Nephron progenitor cell (in vitro differentiated cells): ENCODE measurements at regions not wholly inside any gene's neighbourhood (a gene's known extent, or its start where the extent isn't known, plus 50 kb on each side); places are given as distances from the start of the nearest gene placed in this dataset.

Experiments
- DNase-seq: peaks from one replicate; pipeline ENCODE4 v3.0.0; 2021
- H3K27ac Mint-ChIP-seq: 2 replicates; pipeline ENCODE4 v1.8.0; 2021; ENCODE audit warnings: mild to moderate bottlenecking, moderate library complexity, mixed read lengths
- H3K27me3 Mint-ChIP-seq: 2 replicates; pipeline ENCODE4 v1.8.0; 2021; ENCODE audit warnings: mild to moderate bottlenecking, low read depth, mixed read lengths; ENCODE audit not compliant: poor library complexity
- H3K36me3 Mint-ChIP-seq: 2 replicates; pipeline ENCODE4 v1.8.0; 2021; ENCODE audit warnings: low read depth, mixed read lengths
- H3K4me1 Mint-ChIP-seq: 2 replicates; pipeline ENCODE4 v1.8.0; 2021; ENCODE audit warnings: mixed read lengths
- H3K4me3 Mint-ChIP-seq: 2 replicates; pipeline ENCODE4 v1.8.0; 2021; ENCODE audit warnings: mild to moderate bottlenecking, moderate library complexity, mixed read lengths
- H3K9me3 Mint-ChIP-seq: 2 replicates; pipeline ENCODE4 v1.8.0; 2021; ENCODE audit warnings: mild to moderate bottlenecking, moderate library complexity, mixed read lengths
- TF ChIP-seq, protein P1 (sequence below): fragments of 200-600 bp; sonication (generic); IDR thresholded peaks from 2 replicates; pipeline ENCODE4 v1.5.0; 2021; ENCODE audit warnings: antibody characterized with exemption

DNA sequence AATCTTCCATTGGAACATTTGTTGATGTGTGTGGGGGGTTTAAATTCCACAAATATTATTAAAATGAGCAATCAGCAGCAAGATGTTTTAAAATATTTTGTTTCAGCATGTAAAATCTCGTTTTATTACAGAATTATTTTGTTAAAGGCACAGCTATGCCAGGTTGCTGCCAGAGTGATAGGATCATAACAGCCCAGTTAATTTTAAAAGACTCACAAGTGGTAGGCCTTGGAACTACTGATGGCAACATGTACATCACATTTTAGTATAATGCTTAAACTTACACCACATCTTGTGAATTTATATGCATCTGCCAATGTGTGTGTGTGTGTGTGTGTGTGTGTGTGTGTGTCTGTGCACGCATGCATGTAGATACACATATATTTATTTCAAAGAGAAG, 97.8 kb upstream of the SPRY1 start:
- no peak for DNase-seq
- TF ChIP-seq, protein P1, sequence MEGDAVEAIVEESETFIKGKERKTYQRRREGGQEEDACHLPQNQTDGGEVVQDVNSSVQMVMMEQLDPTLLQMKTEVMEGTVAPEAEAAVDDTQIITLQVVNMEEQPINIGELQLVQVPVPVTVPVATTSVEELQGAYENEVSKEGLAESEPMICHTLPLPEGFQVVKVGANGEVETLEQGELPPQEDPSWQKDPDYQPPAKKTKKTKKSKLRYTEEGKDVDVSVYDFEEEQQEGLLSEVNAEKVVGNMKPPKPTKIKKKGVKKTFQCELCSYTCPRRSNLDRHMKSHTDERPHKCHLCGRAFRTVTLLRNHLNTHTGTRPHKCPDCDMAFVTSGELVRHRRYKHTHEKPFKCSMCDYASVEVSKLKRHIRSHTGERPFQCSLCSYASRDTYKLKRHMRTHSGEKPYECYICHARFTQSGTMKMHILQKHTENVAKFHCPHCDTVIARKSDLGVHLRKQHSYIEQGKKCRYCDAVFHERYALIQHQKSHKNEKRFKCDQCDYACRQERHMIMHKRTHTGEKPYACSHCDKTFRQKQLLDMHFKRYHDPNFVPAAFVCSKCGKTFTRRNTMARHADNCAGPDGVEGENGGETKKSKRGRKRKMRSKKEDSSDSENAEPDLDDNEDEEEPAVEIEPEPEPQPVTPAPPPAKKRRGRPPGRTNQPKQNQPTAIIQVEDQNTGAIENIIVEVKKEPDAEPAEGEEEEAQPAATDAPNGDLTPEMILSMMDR: no peak
- peaks cover 13% of the 10 kb centered on the region for H3K4me1 Mint-ChIP-seq
- no peak overlapping the region for H3K27ac Mint-ChIP-seq
- H3K36me3 Mint-ChIP-seq: peaks cover 29% of the 10 kb centered on the region
- H3K9me3 Mint-ChIP-seq: peaks cover 21% of the 10 kb centered on the region
- no peak overlapping the region for H3K4me3 Mint-ChIP-seq
- H3K27me3 Mint-ChIP-seq: peaks cover 6% of the 10 kb centered on the region

DNA sequence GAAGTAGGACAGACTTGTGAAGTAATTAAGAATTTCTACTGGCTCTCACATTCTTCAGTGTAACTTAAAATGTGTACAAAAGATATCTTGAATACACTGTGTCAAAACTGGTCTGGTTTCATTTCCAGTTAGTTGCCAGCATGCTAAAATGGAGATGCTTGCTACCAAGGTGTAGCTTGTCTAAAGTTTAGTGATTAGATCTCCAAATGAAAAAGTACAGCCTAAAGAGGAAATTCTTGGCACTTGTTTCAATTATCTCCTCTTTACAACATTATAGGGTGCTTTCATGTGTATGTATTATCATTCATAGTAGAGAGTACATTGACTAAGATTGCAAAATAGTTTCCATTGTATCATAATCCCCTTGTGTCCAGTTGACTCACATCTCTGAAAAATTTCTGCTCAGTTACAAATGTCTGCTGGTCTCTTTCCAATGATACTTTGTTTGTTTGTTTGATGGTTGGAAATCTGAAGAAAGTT, 97.3 kb upstream of the SPRY1 start:
- Mint-ChIP-seq H3K4me3 (no peak overlapping the region), H3K27ac (no peak overlapping the region)
- DNase-seq: no peak

DNA sequence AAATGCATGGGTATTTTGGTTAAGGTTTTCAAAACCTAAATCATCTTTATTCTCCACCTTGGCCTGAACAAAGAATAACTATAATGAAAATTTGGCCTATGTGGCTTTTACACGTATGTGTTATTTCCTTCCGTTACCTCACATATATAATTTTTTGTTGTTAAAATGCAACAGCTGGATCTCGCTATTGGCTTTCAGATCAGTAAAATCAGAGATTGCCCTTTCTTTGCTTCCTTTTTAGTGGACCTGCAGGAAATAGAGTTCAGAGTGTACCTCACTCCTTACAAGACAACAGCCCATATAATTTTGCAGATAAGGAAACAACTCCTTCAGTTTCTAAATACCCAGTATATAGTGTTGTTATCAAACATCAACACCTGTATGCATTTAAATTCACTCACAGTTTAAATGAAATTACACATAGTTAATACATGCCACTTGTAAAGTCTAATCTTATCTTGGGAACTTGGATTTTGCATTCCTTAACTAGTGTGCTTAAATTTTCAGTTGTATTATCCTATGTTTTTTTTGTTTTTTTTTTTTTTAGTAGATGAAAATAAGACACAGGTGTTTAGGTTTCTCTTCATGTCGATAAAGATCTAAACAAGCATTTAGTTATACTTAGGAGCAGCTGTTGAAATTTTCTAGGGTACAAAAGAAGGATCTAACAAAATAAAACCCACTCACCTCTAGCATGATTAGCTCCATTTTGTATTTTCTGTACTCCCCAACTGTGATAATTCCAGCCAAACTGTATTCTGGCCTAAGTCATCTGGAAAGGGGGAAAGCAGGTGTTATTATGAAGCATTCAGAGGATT, 96.2 kb upstream of the SPRY1 start:
- Mint-ChIP-seq H3K4me1 (peaks cover 29% of the 10 kb centered on the region), H3K36me3 (peaks cover 18% of the 10 kb centered on the region), H3K27ac (no peak overlapping the region), H3K27me3 (peaks cover 10% of the 10 kb centered on the region), H3K9me3 (peaks cover 5% of the 10 kb centered on the region), H3K4me3 (no peak overlapping the region)
- no peak for DNase-seq
- TF ChIP-seq, protein P1: no peak

More for the DNA sequence above, 97.3 kb upstream of the SPRY1 start:
- Mint-ChIP-seq H3K9me3 (peaks cover 17% of the 10 kb centered on the region), H3K27me3 (peaks cover 6% of the 10 kb centered on the region), H3K36me3 (peaks cover 28% of the 10 kb centered on the region), H3K4me1 (peaks cover 17% of the 10 kb centered on the region)
- TF ChIP-seq, protein P1: no peak

DNA sequence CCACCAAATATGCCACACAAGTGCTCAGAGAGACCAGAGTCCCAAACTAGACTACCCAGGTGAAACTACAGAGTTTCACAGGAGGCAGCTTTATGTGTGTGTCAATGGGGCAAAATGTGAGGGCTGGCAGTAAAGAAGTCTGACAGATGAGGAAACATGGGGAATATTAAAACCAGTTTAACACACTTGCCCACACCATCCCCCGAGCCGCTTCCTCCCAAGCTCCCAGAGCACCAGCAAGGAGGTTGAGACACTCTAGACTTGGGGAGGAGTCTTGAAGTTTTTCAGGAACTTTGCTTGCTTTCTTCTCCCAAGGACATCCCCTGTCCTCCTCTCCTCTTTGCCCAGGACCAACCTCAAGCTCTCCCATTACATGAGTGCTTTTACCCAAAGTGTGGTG, 94.7 kb upstream of the SPRY1 start:
- Mint-ChIP-seq H3K27ac (peak overlapping the region; percentile 24), H3K4me1 (peaks cover 37% of the 10 kb centered on the region), H3K36me3 (peaks cover 12% of the 10 kb centered on the region), H3K9me3 (no peaks in the 10 kb centered on the region), H3K27me3 (peaks cover 13% of the 10 kb centered on the region), H3K4me3 (no peak overlapping the region)
- DNase-seq: no peak
- TF ChIP-seq, protein P1: no peak

DNA sequence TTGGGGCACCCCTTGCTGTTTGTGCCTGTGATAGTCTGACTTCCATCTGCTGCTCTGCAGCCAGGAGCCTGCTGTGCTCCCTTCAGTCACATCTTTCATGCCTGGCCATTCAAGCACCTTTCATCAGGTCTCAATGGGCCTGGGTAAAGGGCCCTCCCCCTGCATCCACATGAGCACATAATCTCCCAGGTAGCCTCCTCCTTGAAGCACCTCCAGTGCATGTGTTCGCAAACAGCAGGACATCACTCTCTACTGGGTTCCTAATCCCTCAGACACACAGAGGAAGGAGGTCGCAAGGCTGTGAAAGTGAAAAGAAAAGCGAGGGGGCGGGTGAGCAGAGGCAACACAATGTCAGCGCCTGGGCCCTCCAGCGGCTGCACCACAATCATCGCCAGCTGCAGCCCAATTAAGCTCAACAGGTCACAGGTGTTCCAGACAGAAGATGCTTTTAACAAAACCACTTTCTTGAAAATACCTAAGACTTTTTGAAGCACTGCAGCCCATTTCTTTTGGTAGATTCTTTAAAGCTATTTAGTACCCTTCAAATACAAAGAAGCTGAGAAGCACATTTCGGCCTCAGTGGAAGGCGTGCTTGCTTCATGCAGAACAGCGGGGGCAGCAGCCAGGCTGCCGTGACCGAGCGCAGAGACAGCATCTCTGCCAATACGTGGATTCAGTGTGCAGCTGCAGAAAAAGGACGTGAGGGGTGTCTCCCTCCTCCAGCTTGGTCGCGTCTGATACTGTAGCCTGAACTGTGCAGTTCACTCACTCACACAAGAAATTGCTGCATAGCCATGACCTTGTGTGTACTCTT, 92.2 kb upstream of the SPRY1 start:
- peak overlapping the region; percentile 33 for H3K4me3 Mint-ChIP-seq
- H3K9me3 Mint-ChIP-seq: peaks cover 9% of the 10 kb centered on the region
- peaks cover 18% of the 10 kb centered on the region for H3K36me3 Mint-ChIP-seq
- TF ChIP-seq, protein P1: no peak
- peaks cover 37% of the 10 kb centered on the region for H3K4me1 Mint-ChIP-seq
- peaks cover 13% of the 10 kb centered on the region for H3K27me3 Mint-ChIP-seq
- DNase-seq: peak; percentile 28
- H3K27ac Mint-ChIP-seq: peak overlapping the region; percentile 94
